ENCODE measurements at regions not wholly inside any gene's neighbourhood (a gene's known extent, or its start where the extent isn't known, plus 50 kb on each side); places are given as distances from the start of the nearest gene placed in this dataset.

DNA sequence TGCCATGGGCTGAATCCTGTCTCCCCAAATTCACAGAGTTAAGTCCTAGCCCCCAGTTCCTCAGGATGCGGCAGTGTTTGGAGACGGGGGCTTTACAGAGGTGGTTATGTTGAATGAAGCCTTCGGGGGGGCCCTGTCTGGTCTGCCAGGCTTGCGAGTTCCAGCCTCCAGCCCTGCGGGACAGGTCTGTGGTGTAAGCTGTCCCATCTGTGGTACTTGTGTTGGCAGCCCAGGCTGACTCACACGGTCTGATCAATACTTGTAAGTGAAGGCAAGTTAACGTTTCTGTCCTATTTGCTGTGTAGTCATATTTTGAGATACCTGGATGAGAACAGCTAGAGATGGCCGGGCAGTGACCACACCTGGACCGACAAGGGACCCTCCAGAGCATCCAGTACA, 51.8 kb upstream of the GPR31 start:
- TF ChIP-seq, protein P1, sequence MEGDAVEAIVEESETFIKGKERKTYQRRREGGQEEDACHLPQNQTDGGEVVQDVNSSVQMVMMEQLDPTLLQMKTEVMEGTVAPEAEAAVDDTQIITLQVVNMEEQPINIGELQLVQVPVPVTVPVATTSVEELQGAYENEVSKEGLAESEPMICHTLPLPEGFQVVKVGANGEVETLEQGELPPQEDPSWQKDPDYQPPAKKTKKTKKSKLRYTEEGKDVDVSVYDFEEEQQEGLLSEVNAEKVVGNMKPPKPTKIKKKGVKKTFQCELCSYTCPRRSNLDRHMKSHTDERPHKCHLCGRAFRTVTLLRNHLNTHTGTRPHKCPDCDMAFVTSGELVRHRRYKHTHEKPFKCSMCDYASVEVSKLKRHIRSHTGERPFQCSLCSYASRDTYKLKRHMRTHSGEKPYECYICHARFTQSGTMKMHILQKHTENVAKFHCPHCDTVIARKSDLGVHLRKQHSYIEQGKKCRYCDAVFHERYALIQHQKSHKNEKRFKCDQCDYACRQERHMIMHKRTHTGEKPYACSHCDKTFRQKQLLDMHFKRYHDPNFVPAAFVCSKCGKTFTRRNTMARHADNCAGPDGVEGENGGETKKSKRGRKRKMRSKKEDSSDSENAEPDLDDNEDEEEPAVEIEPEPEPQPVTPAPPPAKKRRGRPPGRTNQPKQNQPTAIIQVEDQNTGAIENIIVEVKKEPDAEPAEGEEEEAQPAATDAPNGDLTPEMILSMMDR (IDR thresholded peaks at IDR 0.05): no peak
- no peak for TF ChIP-seq POLR2AphosphoS5 (IDR thresholded peaks at IDR 0.05)
- no peak for TF ChIP-seq EP300 (IDR thresholded peaks at IDR 0.05)

Data from esophagus muscularis mucosa (tissue), 4 donors.